Stimulated activated naive CD8-positive, alpha-beta T cell treated with anti-CD3 and anti-CD28 coated beads, Interleukin-15, amount 100 ng/mL, for 72 hours (primary cell): ENCODE measurements at regions not wholly inside any gene's neighbourhood (a gene's known extent, or its start where the extent isn't known, plus 50 kb on each side); places are given as distances from the start of the nearest gene placed in this dataset.
A peak's percentile ranks its signal among the peaks of the same experiment; 100 is the strongest.

Experiments used
- ATAC-seq: fragments of 150-1000 bp; cut with Tn5 transposase; 2 replicates; pipeline ENCODE4 v1.10.0; 2021; ENCODE audit warnings: mild to moderate bottlenecking, moderate library complexity
- DNase-seq, 2 donors: peaks; one replicate each; pipeline ENCODE4 v3.0.0; 2021 to 2022
- H3K27ac Mint-ChIP-seq, 2 donors: one replicate each; pipeline ENCODE4 v1.8.0; 2022; ENCODE audit warnings: mild to moderate bottlenecking in 2 of 2, mixed read lengths in 2 of 2, moderate library complexity in 2 of 2
- H3K27me3 Mint-ChIP-seq: one replicate; pipeline ENCODE4 v1.8.0; 2022; ENCODE audit warnings: mixed read lengths
- H3K4me1 Mint-ChIP-seq: one replicate; pipeline ENCODE4 v1.8.0; 2022; ENCODE audit warnings: mild to moderate bottlenecking, mixed read lengths
- H3K4me3 Mint-ChIP-seq, 2 donors: one replicate each; pipeline ENCODE4 v1.8.0; 2022; ENCODE audit warnings: mild to moderate bottlenecking in 2 of 2, mixed read lengths in 2 of 2, moderate library complexity in 1 of 2
- H3K9me3 Mint-ChIP-seq, 2 donors: one replicate each; pipeline ENCODE4 v1.8.0; 2022; ENCODE audit warnings: mixed read lengths in 2 of 2

- DNase-seq, result no peak
- no peaks in the 10 kb centered on the region for H3K9me3 Mint-ChIP-seq
- H3K4me3 Mint-ChIP-seq, result no peak overlapping the region
- no peaks in the 10 kb centered on the region for H3K4me1 Mint-ChIP-seq
- H3K27me3 Mint-ChIP-seq, result peaks cover 6% of the 10 kb centered on the region
- no peak overlapping the region for H3K27ac Mint-ChIP-seq
- no peak for ATAC-seq
These were observed 144.1 kb upstream of the GALNT15 start for GRCh38 chr3:16030342-16030741.

DNA sequence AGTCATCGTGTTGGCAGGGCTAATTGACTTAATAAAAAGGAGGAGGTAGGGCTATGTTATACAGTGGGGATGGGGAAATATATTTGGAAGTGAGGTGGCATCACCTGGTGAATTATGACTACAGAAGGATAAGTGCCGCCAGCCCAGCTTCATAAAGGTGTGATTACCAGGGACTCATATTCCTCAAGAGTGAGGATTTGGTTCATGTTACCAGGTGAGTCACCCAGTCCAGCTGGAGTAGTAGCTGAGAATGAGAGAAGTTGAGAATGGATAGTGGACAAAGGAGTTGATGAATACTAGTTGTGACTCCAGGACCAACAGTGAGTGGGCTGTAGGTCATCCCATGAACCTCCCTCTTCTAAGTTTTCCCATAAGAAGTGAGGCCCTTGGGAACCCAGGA, 143.0 kb upstream of the GALNT15 start:
- Mint-ChIP-seq H3K27ac (no peak overlapping the region), H3K4me3 (no peak overlapping the region), H3K4me1 (no peaks in the 10 kb centered on the region), H3K9me3 (no peaks in the 10 kb centered on the region), H3K27me3 (peaks cover 11% of the 10 kb centered on the region)
- ATAC-seq (no peak), DNase-seq (no peak)

GRCh38 chr3:16033889-16034687, 140.4 kb upstream of the GALNT15 start:
- Mint-ChIP-seq H3K27me3 (peaks cover 17% of the 10 kb centered on the region), H3K4me1 (no peaks in the 10 kb centered on the region), H3K27ac (no peak overlapping the region), H3K4me3 (no peak overlapping the region), H3K9me3 (no peaks in the 10 kb centered on the region)
- DNase-seq (no peak), ATAC-seq (no peak)

GRCh38 chr3:16040991-16041390, 133.5 kb upstream of the GALNT15 start:
- DNase-seq (no peak), ATAC-seq (no peak)
- Mint-ChIP-seq H3K27me3 (peaks cover 21% of the 10 kb centered on the region), H3K4me1 (no peaks in the 10 kb centered on the region), H3K27ac (no peak overlapping the region), H3K9me3 (no peaks in the 10 kb centered on the region), H3K4me3 (no peak overlapping the region)

- no peaks in the 10 kb centered on the region for H3K27me3 Mint-ChIP-seq
- peak overlapping the region; percentile 54 to 64 for H3K4me3 Mint-ChIP-seq
- peak; percentile 34 to 47 for DNase-seq
- H3K4me1 Mint-ChIP-seq, result peaks cover 4% of the 10 kb centered on the region
- ATAC-seq, result peak; percentile 96
- no peaks in the 10 kb centered on the region for H3K9me3 Mint-ChIP-seq
- H3K27ac Mint-ChIP-seq, result peak overlapping the region in 1 of 2 donors; percentile 62
These were observed 125.8 kb upstream of the GALNT15 start for GRCh38 chr3:16048435-16049318.

- Mint-ChIP-seq H3K27me3 (no peaks in the 10 kb centered on the region), H3K27ac (no peak overlapping the region), H3K4me1 (peaks cover 4% of the 10 kb centered on the region), H3K9me3 (no peaks in the 10 kb centered on the region), H3K4me3 (no peak overlapping the region)
- DNase-seq (no peak), ATAC-seq (no peak)
These were observed 123.6 kb upstream of the GALNT15 start for GRCh38 chr3:16050641-16051467.

GRCh38 chr3:16051691-16052090, 122.8 kb upstream of the GALNT15 start:
- ATAC-seq, result no peak
- DNase-seq, result no peak
- Mint-ChIP-seq H3K4me1 (peaks cover 4% of the 10 kb centered on the region), H3K9me3 (no peaks in the 10 kb centered on the region), H3K27ac (no peak overlapping the region), H3K27me3 (no peaks in the 10 kb centered on the region), H3K4me3 (no peak overlapping the region)

DNA sequence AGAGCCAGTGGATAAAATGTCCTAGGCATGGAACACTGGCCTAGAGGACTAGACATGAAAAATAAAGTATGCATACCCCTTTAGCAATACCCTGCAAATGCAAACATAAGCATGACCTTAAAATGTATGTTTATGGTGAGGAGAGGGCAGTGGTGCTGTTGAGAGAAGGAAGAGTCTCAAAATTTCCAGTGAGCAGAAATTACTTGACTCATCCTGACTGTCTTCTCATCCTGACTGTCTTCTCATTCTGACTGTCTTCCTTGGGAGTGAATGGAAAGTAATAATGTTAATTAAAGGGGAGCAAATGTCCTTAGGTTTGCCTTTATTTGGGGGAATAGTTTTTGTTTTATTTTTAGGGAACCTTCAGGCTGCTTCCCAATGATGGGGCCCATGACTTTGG, 121.5 kb upstream of the GALNT15 start:
- H3K27me3 Mint-ChIP-seq, result no peaks in the 10 kb centered on the region
- ATAC-seq, result no peak
- no peak overlapping the region for H3K27ac Mint-ChIP-seq
- no peak for DNase-seq
- H3K4me1 Mint-ChIP-seq, result peaks cover 4% of the 10 kb centered on the region
- no peak overlapping the region for H3K4me3 Mint-ChIP-seq
- H3K9me3 Mint-ChIP-seq, result no peaks in the 10 kb centered on the region

DNA sequence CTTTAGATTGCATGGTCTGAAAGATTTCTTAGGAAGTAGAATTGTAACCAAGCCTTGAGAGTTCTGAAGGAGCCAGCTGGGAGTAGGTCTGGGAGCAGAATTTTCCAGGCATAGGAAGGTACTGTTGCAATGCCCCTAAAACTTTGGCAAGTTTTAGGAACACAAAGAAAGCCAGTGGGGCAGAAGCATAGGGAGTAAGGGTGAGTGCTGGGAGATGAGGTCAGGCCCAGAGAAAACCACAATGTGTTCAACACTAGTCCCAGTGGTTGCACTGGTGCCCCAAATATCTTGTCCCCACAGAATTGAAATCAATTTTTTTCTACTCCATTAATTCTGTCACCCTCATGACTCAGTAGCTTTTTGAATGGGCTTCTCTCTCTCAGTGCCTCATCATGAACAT, 120.7 kb upstream of the GALNT15 start:
- Mint-ChIP-seq H3K4me1 (no peaks in the 10 kb centered on the region), H3K27ac (no peak overlapping the region), H3K27me3 (no peaks in the 10 kb centered on the region), H3K4me3 (no peak overlapping the region), H3K9me3 (no peaks in the 10 kb centered on the region)
- no peak for DNase-seq
- no peak for ATAC-seq

DNA sequence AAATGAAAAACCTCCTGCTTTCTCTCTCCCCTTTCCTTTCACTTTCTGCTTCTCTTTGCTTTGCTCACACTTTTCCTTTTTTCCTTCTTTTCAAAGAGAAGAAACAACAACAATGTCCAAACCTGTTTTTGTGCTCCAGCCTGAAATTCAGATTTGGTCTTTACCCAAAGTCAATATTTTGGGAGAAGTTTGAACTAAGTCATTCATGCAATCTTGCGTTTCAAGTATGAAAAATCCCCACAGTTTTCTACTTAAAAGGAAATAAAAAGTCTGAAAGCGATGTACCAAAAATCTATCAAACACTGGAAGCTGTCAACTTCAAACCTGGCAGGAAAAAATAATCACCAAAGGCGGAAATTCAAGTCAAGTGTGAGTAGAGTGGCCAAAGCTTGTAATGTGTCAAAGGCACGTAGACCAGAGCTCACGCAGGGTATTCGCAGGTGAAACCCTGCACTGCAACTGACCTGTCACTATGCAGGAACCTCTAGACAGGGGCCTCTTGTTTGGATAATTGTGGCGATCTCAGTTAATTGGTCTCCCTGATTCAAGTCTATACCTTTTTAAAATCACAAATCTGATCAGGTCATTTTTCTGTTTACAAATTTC, 118.8 kb upstream of the GALNT15 start:
- H3K9me3 Mint-ChIP-seq, result no peaks in the 10 kb centered on the region
- no peak for DNase-seq
- peak overlapping the region in 1 of 2 donors; percentile 14 for H3K27ac Mint-ChIP-seq
- no peak overlapping the region for H3K4me3 Mint-ChIP-seq
- ATAC-seq, result no peak
- no peaks in the 10 kb centered on the region for H3K27me3 Mint-ChIP-seq
- H3K4me1 Mint-ChIP-seq, result no peaks in the 10 kb centered on the region

DNA sequence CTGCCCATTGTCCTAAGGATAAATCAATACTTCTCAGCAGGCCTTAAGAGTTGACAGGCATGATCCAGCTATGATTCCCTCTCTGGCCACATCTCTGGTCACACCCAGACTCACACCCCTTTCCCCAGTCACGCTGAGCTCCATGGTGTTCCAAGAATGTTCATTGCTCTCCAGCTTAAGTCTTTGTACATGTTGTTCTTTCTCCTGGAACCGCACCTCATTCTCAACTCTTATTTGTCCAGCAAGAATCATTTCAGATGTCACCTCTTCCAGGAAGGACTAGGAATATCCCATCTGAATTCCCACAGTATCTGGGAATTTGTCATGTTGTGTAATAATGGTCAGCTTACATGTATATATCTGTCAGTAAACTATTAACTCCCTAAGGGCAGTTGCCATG, 118.3 kb upstream of the GALNT15 start:
- Mint-ChIP-seq H3K4me3 (no peak overlapping the region), H3K27ac (no peak overlapping the region), H3K4me1 (no peaks in the 10 kb centered on the region), H3K9me3 (no peaks in the 10 kb centered on the region), H3K27me3 (no peaks in the 10 kb centered on the region)
- no peak for ATAC-seq
- no peak for DNase-seq

DNA sequence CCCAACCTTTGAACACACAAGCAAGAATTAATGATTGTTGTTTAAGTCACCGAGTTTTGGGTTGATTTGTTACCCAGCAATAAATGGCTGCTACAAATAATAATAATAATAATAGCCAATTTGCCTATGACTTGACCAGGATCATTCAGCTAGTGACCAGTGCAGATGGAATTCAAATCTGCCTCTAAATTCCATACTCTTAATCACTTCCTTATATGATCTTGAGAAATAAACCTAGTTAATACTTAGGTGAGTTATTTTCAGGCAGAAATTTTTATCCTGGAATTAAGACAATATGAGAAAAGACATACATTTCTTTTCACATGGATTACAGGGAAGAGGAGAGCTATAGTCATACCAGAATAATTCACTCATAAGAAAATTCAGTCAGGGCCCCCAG, 116.0 kb upstream of the GALNT15 start:
- no peak for ATAC-seq
- Mint-ChIP-seq H3K4me1 (no peaks in the 10 kb centered on the region), H3K27ac (no peak overlapping the region), H3K4me3 (no peak overlapping the region), H3K27me3 (peaks cover 6% of the 10 kb centered on the region), H3K9me3 (no peaks in the 10 kb centered on the region)
- DNase-seq, result no peak

DNA sequence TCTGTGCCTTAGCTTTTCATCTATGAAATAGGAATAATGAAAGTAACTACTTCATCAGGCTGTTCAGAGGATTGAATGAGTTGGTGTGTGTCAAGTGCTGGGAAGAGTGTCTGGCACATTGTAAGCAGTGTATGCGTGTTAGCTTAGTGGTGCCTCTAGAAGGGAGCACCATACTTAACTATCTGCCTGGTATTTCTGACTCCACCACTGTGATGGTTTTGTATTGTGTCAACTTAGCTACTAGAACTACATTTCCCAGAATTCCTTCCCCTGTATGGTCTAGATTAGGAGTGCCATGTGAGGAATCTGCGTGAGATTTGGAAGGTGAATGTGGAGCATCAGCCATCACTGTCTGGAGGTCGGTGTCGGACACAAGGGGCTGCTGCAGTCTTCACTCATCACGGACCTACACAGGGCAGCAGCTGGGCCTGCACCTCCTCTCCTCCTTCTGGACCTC, 115.4 kb upstream of the GALNT15 start:
- Mint-ChIP-seq H3K4me1 (no peaks in the 10 kb centered on the region), H3K27ac (no peak overlapping the region), H3K27me3 (peaks cover 6% of the 10 kb centered on the region), H3K9me3 (no peaks in the 10 kb centered on the region), H3K4me3 (no peak overlapping the region)
- DNase-seq, result no peak
- ATAC-seq, result no peak

DNA sequence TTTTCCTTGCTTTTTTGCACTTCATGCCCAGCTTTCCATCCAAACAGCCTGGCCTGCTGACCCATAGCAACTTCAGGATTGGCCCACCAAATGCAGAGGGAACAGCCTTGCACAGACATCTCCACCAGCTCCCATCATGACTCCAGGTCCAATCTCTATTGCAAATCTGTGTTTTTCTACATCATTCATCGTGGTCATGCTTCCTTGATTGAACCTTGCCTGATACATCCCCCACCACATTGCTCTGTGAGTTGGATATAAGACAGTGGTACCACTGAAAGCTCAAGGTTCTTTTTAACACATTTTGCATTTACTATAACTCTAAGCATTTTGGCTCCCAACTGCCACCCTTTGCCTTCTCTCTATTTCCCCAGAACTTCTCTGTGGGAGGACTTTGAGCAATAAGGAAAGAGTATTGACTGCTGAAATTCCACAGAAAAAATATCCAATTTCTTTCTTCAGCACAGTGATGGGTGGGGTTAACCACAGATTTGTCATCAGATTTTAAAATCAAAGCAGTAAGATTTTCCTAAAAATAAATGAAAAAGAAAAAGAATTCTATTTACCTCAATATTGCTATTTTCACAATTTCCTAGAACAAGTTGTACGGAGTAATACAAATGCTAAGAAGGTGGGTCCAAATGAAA, 114.6 kb upstream of the GALNT15 start:
- Mint-ChIP-seq H3K27ac (no peak overlapping the region), H3K4me3 (no peak overlapping the region), H3K9me3 (no peaks in the 10 kb centered on the region), H3K27me3 (peaks cover 6% of the 10 kb centered on the region), H3K4me1 (peaks cover 2% of the 10 kb centered on the region)
- DNase-seq (no peak), ATAC-seq (no peak)

- no peak for DNase-seq
- Mint-ChIP-seq H3K27me3 (peaks cover 6% of the 10 kb centered on the region), H3K27ac (no peak overlapping the region), H3K9me3 (no peaks in the 10 kb centered on the region), H3K4me3 (no peak overlapping the region), H3K4me1 (peaks cover 8% of the 10 kb centered on the region)
- no peak for ATAC-seq
These were observed 114.1 kb upstream of the GALNT15 start for GRCh38 chr3:16060358-16060852.
